ENCODE measurements at regions not wholly inside any gene's neighbourhood (a gene's known extent, or its start where the extent isn't known, plus 50 kb on each side); places are given as distances from the start of the nearest gene placed in this dataset.

GRCh38 chr5:162641142-162641813 is 573.7 kb downstream of the GABRG2 start:
- no peak for DNase-seq (ENCODE audit: low read depth, low spot score)
- TF ChIP-seq CTCF (conservative IDR thresholded peaks at IDR 0.05): no peak
- Mint-ChIP-seq H3K27ac (ENCODE audit: unreplicated experiment) (no peak overlapping the region), H3K36me3 (ENCODE audit: low read depth) (no peaks in the 10 kb centered on the region), H3K9me3 (peaks cover 2% of the 10 kb centered on the region), H3K4me1 (peaks cover 8% of the 10 kb centered on the region), H3K27me3 (ENCODE audit: low read depth) (no peaks in the 10 kb centered on the region), H3K4me3 (no peak overlapping the region)

- no peak for DNase-seq (ENCODE audit: low read depth, low spot score)
- H3K27me3 Mint-ChIP-seq (ENCODE audit: low read depth): no peaks in the 10 kb centered on the region
- no peak for TF ChIP-seq CTCF (conservative IDR thresholded peaks at IDR 0.05)
- H3K9me3 Mint-ChIP-seq: peaks cover 9% of the 10 kb centered on the region
- peaks cover 7% of the 10 kb centered on the region for H3K4me1 Mint-ChIP-seq
- H3K36me3 Mint-ChIP-seq (ENCODE audit: low read depth): peaks cover 3% of the 10 kb centered on the region
- no peak overlapping the region for H3K27ac Mint-ChIP-seq (ENCODE audit: unreplicated experiment)
- no peak overlapping the region for H3K4me3 Mint-ChIP-seq
Measured at GRCh38 chr5:162654661-162655405, 587.3 kb downstream of the GABRG2 start.

GRCh38 chr5:162657076-162657475 is 589.5 kb downstream of the GABRG2 start:
- Mint-ChIP-seq H3K27ac (ENCODE audit: unreplicated experiment) (no peak overlapping the region), H3K4me1 (peaks cover 7% of the 10 kb centered on the region), H3K9me3 (peaks cover 6% of the 10 kb centered on the region), H3K4me3 (no peak overlapping the region), H3K27me3 (ENCODE audit: low read depth) (no peaks in the 10 kb centered on the region), H3K36me3 (ENCODE audit: low read depth) (no peaks in the 10 kb centered on the region)
- TF ChIP-seq CTCF (conservative IDR thresholded peaks at IDR 0.05): no peak
- no peak for DNase-seq (ENCODE audit: low read depth, low spot score)

GRCh38 chr5:162664846-162665245 is 597.3 kb downstream of the GABRG2 start:
- Mint-ChIP-seq H3K4me1 (no peaks in the 10 kb centered on the region), H3K27me3 (ENCODE audit: low read depth) (no peaks in the 10 kb centered on the region), H3K27ac (ENCODE audit: unreplicated experiment) (no peak overlapping the region), H3K4me3 (no peak overlapping the region), H3K36me3 (ENCODE audit: low read depth) (no peaks in the 10 kb centered on the region), H3K9me3 (no peaks in the 10 kb centered on the region)
- TF ChIP-seq CTCF (conservative IDR thresholded peaks at IDR 0.05): no peak
- no peak for DNase-seq (ENCODE audit: low read depth, low spot score)

- Mint-ChIP-seq H3K27me3 (ENCODE audit: low read depth) (no peaks in the 10 kb centered on the region), H3K4me3 (no peak overlapping the region), H3K27ac (ENCODE audit: unreplicated experiment) (no peak overlapping the region), H3K4me1 (no peaks in the 10 kb centered on the region), H3K9me3 (no peaks in the 10 kb centered on the region), H3K36me3 (ENCODE audit: low read depth) (no peaks in the 10 kb centered on the region)
- no peak for DNase-seq (ENCODE audit: low read depth, low spot score)
- no peak for TF ChIP-seq CTCF (conservative IDR thresholded peaks at IDR 0.05)
Measured at GRCh38 chr5:162668926-162669325, 601.4 kb downstream of the GABRG2 start.
